ENCODE measurements at regions not wholly inside any gene's neighbourhood (a gene's known extent, or its start where the extent isn't known, plus 50 kb on each side); places are given as distances from the start of the nearest gene placed in this dataset.

GRCh38 chr2:145268931-145269330, 749.0 kb upstream of the ZEB2 start:
- no peaks in the 10 kb centered on the region for H3K27me3 ChIP-seq
- no peaks in the 10 kb centered on the region for H3K4me1 ChIP-seq
- WGBS, 2 donors, result 69 to 79% methylated on average over 3 of the region's 3 CpGs
- no peak overlapping the region for H3K27ac ChIP-seq
- no peaks in the 10 kb centered on the region for H3K36me3 ChIP-seq
- TF ChIP-seq CTCF (IDR thresholded peaks at IDR 0.05), result no peak
- TF ChIP-seq POLR2A (IDR thresholded peaks at IDR 0.05), result no peak
- no peak for TF ChIP-seq POLR2AphosphoS5 (IDR thresholded peaks at IDR 0.05)
- no peak for TF ChIP-seq EP300 (IDR thresholded peaks at IDR 0.05)
- no peak overlapping the region for H3K4me3 ChIP-seq
- H3K9me3 ChIP-seq, result no peaks in the 10 kb centered on the region
- intact Hi-C loops (cut with DNase I), result no loop called here
- DNase-seq, result no peak

- H3K4me3 ChIP-seq, result no peak overlapping the region
- DNase-seq, result no peak
- no peaks in the 10 kb centered on the region for H3K4me1 ChIP-seq
- intact Hi-C loops (cut with DNase I), result no loop called here
- H3K27ac ChIP-seq, result no peak overlapping the region
- H3K27me3 ChIP-seq, result no peaks in the 10 kb centered on the region
- no peaks in the 10 kb centered on the region for H3K36me3 ChIP-seq
- TF ChIP-seq CTCF (IDR thresholded peaks at IDR 0.05), result no peak
- no peak for TF ChIP-seq POLR2AphosphoS5 (IDR thresholded peaks at IDR 0.05)
- TF ChIP-seq EP300 (IDR thresholded peaks at IDR 0.05), result no peak
- no peaks in the 10 kb centered on the region for H3K9me3 ChIP-seq
Observed at GRCh38 chr2:145267451-145267850, 747.5 kb upstream of the ZEB2 start.

GRCh38 chr2:145265244-145265643, 745.3 kb upstream of the ZEB2 start:
- DNase-seq, result no peak
- WGBS, 2 donors, result 89 to 93% methylated on average over 6 of the region's 6 CpGs

GRCh38 chr2:145260674-145261073, 740.8 kb upstream of the ZEB2 start:
- no peak for DNase-seq
- H3K4me3 ChIP-seq, result no peak overlapping the region
- H3K9me3 ChIP-seq, result no peaks in the 10 kb centered on the region
- WGBS, 2 donors, result 90 to 94% methylated on average over 2 of the region's 2 CpGs
- H3K36me3 ChIP-seq, result no peaks in the 10 kb centered on the region
- no peaks in the 10 kb centered on the region for H3K4me1 ChIP-seq
- no peak for TF ChIP-seq CTCF (IDR thresholded peaks at IDR 0.05)
- TF ChIP-seq POLR2AphosphoS5 (IDR thresholded peaks at IDR 0.05), result no peak
- no peak for TF ChIP-seq EP300 (IDR thresholded peaks at IDR 0.05)
- no peak for TF ChIP-seq POLR2A (IDR thresholded peaks at IDR 0.05)
- H3K27me3 ChIP-seq, result no peaks in the 10 kb centered on the region
- H3K27ac ChIP-seq, result no peak overlapping the region
- intact Hi-C loops (cut with DNase I), result no loop called here

More at GRCh38 chr2:145265244-145265643, 745.3 kb upstream of the ZEB2 start:
- Histone ChIP-seq H3K27ac (no peak overlapping the region), H3K4me3 (no peak overlapping the region), H3K27me3 (no peaks in the 10 kb centered on the region), H3K4me1 (no peaks in the 10 kb centered on the region), H3K36me3 (no peaks in the 10 kb centered on the region), H3K9me3 (no peaks in the 10 kb centered on the region)
- TF ChIP-seq POLR2A (IDR thresholded peaks at IDR 0.05) (no peak), EP300 (IDR thresholded peaks at IDR 0.05) (no peak), CTCF (IDR thresholded peaks at IDR 0.05) (no peak), POLR2AphosphoS5 (IDR thresholded peaks at IDR 0.05) (no peak)
- intact Hi-C loops (cut with DNase I), result no loop called here

- intact Hi-C loops (cut with DNase I), result no loop called here
- no peak overlapping the region for H3K4me3 ChIP-seq
- no peak overlapping the region for H3K27ac ChIP-seq
- DNase-seq, result no peak
- H3K9me3 ChIP-seq, result no peaks in the 10 kb centered on the region
- no peaks in the 10 kb centered on the region for H3K27me3 ChIP-seq
- no peak for TF ChIP-seq EP300 (IDR thresholded peaks at IDR 0.05)
- no peak for TF ChIP-seq POLR2AphosphoS5 (IDR thresholded peaks at IDR 0.05)
- no peak for TF ChIP-seq POLR2A (IDR thresholded peaks at IDR 0.05)
- TF ChIP-seq CTCF (IDR thresholded peaks at IDR 0.05), result no peak
- H3K4me1 ChIP-seq, result no peaks in the 10 kb centered on the region
- H3K36me3 ChIP-seq, result no peaks in the 10 kb centered on the region
Observed at GRCh38 chr2:145260081-145260480, 740.2 kb upstream of the ZEB2 start.

All from sigmoid colon (tissue), 6 donors.